ENCODE measurements at regions not wholly inside any gene's neighbourhood (a gene's known extent, or its start where the extent isn't known, plus 50 kb on each side); places are given as distances from the start of the nearest gene placed in this dataset.

DNA sequence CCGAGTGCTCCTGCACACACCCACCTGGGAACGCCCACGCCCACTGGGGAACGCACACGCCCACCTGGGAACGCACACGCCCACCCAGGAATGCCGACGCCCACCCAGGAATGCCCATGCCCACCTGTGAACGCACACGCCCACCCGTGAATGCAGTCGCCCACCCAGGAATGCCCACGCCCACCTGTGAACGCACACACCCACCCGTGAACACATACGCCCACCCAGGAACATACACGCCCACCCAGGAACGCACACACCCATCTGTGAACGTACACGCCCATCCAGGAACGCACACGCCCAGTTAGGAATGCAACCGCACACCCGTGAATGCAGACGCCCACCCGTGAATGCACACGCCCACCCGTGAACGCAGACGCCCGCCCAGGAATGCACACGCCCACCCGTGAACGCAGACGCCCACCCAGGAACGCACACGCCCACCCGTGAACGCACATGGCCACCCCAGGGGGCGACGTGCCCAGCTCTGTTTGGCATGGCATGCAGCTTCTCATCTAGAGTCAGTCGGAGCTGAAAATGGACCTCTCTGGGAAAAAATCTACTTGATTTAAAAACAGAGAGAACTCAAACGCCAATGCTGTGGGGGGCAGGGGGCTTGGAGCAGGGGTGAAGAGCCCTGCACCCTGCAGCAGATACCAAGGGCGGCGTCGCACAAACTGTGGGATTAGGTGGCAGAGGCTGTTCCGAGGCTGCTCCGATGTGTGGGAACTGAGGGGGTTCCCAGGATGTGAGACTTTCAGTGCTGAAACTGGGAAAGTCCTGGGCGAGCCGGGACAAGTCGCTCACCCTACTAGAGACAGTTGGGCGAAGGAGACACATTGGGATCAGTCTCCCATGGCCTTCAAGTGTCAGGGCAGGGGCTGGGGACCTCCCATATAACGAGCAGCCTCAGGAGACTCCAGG lies 83.3 kb downstream of the MYEOV start:
- CTCF ChIA-PET, result no interaction called here
- TF ChIP-seq, protein P1, sequence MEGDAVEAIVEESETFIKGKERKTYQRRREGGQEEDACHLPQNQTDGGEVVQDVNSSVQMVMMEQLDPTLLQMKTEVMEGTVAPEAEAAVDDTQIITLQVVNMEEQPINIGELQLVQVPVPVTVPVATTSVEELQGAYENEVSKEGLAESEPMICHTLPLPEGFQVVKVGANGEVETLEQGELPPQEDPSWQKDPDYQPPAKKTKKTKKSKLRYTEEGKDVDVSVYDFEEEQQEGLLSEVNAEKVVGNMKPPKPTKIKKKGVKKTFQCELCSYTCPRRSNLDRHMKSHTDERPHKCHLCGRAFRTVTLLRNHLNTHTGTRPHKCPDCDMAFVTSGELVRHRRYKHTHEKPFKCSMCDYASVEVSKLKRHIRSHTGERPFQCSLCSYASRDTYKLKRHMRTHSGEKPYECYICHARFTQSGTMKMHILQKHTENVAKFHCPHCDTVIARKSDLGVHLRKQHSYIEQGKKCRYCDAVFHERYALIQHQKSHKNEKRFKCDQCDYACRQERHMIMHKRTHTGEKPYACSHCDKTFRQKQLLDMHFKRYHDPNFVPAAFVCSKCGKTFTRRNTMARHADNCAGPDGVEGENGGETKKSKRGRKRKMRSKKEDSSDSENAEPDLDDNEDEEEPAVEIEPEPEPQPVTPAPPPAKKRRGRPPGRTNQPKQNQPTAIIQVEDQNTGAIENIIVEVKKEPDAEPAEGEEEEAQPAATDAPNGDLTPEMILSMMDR (conservative IDR thresholded peaks at IDR 0.05; ENCODE audit: low read depth, low read length), result no peak
- no peak for TF ChIP-seq EZH2 (IDR thresholded peaks at IDR 0.05; ENCODE audit: borderline replicate concordance, low read depth, low read length, poor library complexity, severe bottlenecking)
- no peaks in the 10 kb centered on the region for H3K9me3 ChIP-seq (ENCODE audit: low read depth, low read length, poor library complexity, severe bottlenecking)
- H3K4me3 ChIP-seq (ENCODE audit: low read depth, low read length, poor library complexity, severe bottlenecking), result no peak overlapping the region
- peak overlapping the region; percentile 62 for H3K27ac ChIP-seq (ENCODE audit: low read depth, low read length, poor library complexity, severe bottlenecking)
- H3K36me3 ChIP-seq (ENCODE audit: insufficient read depth, low read length, poor library complexity, severe bottlenecking), result peaks cover 39% of the 10 kb centered on the region
- intact Hi-C loops (cut with micrococcal nuclease; ENCODE audit: unreplicated experiment), result no loop called here
- H3K4me1 ChIP-seq (ENCODE audit: insufficient read depth, low read length, poor library complexity, severe bottlenecking), result peaks cover 33% of the 10 kb centered on the region
- peak; percentile 44 for DNase-seq (ENCODE audit: low spot score)
- POLR2A ChIA-PET (ENCODE audit: low non-redundant PET), result interaction anchor here (0.7 kb wide), 1 partner anchor 273 kb away, joined by 4 read pairs; no protein-coding TSS in a partner anchor
- no TSS peak for BruUV-seq (replicated peaks)
- no peaks in the 10 kb centered on the region for H3K27me3 ChIP-seq (replicated peaks; ENCODE audit: insufficient read depth, low read depth, low read length, poor library complexity)

DNA sequence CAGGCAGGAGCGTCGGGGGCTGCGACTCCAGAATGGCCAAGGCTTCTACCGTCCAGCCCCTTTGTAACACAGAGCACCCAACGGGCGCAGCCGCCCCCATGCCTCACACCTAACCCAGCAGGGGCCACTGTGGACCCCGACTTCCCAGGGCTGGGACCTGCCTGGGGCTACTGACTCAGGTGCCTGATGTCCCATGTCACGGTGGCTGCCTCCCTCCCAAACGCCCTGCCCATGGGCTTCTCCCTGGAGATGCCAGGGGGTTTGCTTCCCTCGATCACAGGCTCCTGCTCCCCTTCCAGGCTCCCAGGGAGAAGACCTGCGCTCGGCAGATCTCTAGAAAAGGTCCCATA lies 84.0 kb downstream of the MYEOV start:
- TF ChIP-seq EZH2 (IDR thresholded peaks at IDR 0.05; ENCODE audit: borderline replicate concordance, low read depth, low read length, poor library complexity, severe bottlenecking), result no peak
- TF ChIP-seq, protein P1 (conservative IDR thresholded peaks at IDR 0.05; ENCODE audit: low read depth, low read length), result no peak
- H3K27ac ChIP-seq (ENCODE audit: low read depth, low read length, poor library complexity, severe bottlenecking), result peak overlapping the region; percentile 62
- peaks cover 32% of the 10 kb centered on the region for H3K36me3 ChIP-seq (ENCODE audit: insufficient read depth, low read length, poor library complexity, severe bottlenecking)
- H3K4me1 ChIP-seq (ENCODE audit: insufficient read depth, low read length, poor library complexity, severe bottlenecking), result peaks cover 34% of the 10 kb centered on the region
- ChIA-PET POLR2A (ENCODE audit: low non-redundant PET) (no interaction called here), CTCF (no interaction called here)
- no peak overlapping the region for H3K4me3 ChIP-seq (ENCODE audit: low read depth, low read length, poor library complexity, severe bottlenecking)
- no peak for DNase-seq (ENCODE audit: low spot score)
- BruUV-seq (replicated peaks), result no TSS peak
- no peaks in the 10 kb centered on the region for H3K9me3 ChIP-seq (ENCODE audit: low read depth, low read length, poor library complexity, severe bottlenecking)
- no peaks in the 10 kb centered on the region for H3K27me3 ChIP-seq (replicated peaks; ENCODE audit: insufficient read depth, low read depth, low read length, poor library complexity)
- intact Hi-C loops (cut with micrococcal nuclease; ENCODE audit: unreplicated experiment), result no loop called here

DNA sequence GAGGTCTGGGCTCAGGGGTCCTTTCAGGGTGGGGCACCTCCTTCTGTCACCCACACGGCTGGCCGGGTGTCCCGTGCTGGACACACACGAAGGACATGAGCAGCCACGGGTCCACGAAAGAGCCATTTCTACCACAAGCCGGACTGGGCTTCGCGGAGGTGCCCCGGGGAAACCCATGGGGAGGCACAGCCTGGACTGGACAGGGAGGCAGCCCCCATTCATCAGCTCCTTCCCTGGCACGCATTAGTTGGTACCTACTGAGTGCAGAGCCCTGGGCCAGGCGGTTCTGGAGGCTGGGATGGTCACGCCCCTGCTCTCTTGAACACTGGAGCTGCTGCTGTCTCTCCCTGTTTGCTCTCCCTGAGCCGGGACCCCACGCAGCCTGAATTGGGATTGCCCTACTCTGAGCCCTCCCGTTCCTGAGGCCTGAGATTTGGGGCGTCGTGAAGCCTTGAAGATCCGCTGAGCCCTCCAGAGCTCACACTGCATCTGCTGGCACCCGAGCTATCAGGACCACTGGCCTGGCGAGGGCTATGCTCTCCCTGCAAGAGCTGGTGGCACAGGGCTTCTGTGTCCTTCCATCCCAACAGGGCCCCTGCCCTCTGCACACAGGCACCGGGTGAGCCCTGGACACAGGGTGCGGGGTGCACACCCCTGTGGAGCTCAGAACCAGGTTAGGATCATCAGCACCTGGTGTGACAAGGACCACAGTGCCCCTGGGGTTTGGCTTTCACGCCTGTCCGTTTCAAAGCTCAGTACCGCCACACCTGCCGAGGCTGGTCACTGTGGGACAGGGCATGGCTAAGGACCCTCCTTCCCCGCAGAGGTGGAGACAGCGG lies 84.6 kb downstream of the MYEOV start:
- Histone ChIP-seq H3K9me3 (ENCODE audit: low read depth, low read length, poor library complexity, severe bottlenecking) (no peaks in the 10 kb centered on the region), H3K4me3 (ENCODE audit: low read depth, low read length, poor library complexity, severe bottlenecking) (no peak overlapping the region), H3K27ac (ENCODE audit: low read depth, low read length, poor library complexity, severe bottlenecking) (peak overlapping the region; percentile 67), H3K36me3 (ENCODE audit: insufficient read depth, low read length, poor library complexity, severe bottlenecking) (peaks cover 26% of the 10 kb centered on the region), H3K4me1 (ENCODE audit: insufficient read depth, low read length, poor library complexity, severe bottlenecking) (peaks cover 34% of the 10 kb centered on the region), H3K27me3 (replicated peaks; ENCODE audit: insufficient read depth, low read depth, low read length, poor library complexity) (no peaks in the 10 kb centered on the region)
- ChIA-PET CTCF (no interaction called here), POLR2A (ENCODE audit: low non-redundant PET) (no interaction called here)
- TF ChIP-seq EZH2 (IDR thresholded peaks at IDR 0.05; ENCODE audit: borderline replicate concordance, low read depth, low read length, poor library complexity, severe bottlenecking), result no peak
- TF ChIP-seq, protein P1 (conservative IDR thresholded peaks at IDR 0.05; ENCODE audit: low read depth, low read length), result no peak
- intact Hi-C loops (cut with micrococcal nuclease; ENCODE audit: unreplicated experiment), result no loop called here
- no peak for DNase-seq (ENCODE audit: low spot score)
- BruUV-seq (replicated peaks), result no TSS peak
